Keratinocyte (primary cell): ENCODE measurements at regions not wholly inside any gene's neighbourhood (a gene's known extent, or its start where the extent isn't known, plus 50 kb on each side); places are given as distances from the start of the nearest gene placed in this dataset.

Experiments used
- CTCF ChIP-seq, 3 experiments: IDR thresholded peaks in 1 of 3; conservative IDR thresholded peaks in 1 of 3; optimal IDR thresholded peaks in 1 of 3; 2 replicates in 2 of 3; 3 replicates in 1 of 3; pipeline versions ENCODE3 to v1.5.1; 2011; ENCODE audit warnings: low read length in 3 of 3, mild to moderate bottlenecking in 3 of 3, moderate library complexity in 2 of 3, control low read depth in 1 of 3, inconsistent platforms in 1 of 3; ENCODE audit not compliant: insufficient read depth in 2 of 3; ENCODE audit errors: extremely low read depth in 1 of 3
- EZH2 ChIP-seq: IDR thresholded peaks from one replicate; pipeline ENCODE4 v1.6.1; 2012; ENCODE audit warnings: inconsistent platforms, mild to moderate bottlenecking, low read length, moderate library complexity

GRCh38 chr12:108400900-108401480 lies 61.9 kb upstream of the CMKLR1 start:
- TF ChIP-seq CTCF (optimal IDR thresholded peaks at IDR 0.05 in 1 of 3, IDR thresholded peaks at IDR 0.05 in 1 of 3, conservative IDR thresholded peaks at IDR 0.05 in 1 of 3; ENCODE audit: extremely low read depth in 1 of 3, insufficient read depth in 2 of 3, low read length in 3 of 3) (no peak), EZH2 (no peak)
